Fibroblast of the aortic adventitia (primary cell): ENCODE measurements at regions not wholly inside any gene's neighbourhood (a gene's known extent, or its start where the extent isn't known, plus 50 kb on each side); places are given as distances from the start of the nearest gene placed in this dataset.

ENCODE experiments used
- DNase-seq: peaks from one replicate; pipeline ENCODE4 v3.0.0-alpha.2; 2010; ENCODE audit warnings: low read depth
- H3K4me3 ChIP-seq: 2 replicates; pipeline ENCODE4 v1.5.1; 2011; ENCODE audit warnings: low read depth, mild to moderate bottlenecking, control low read depth, low read length, moderate library complexity
- CTCF ChIP-seq: IDR thresholded peaks from 2 replicates; pipeline ENCODE4 v1.5.1; 2011; ENCODE audit warnings: mild to moderate bottlenecking, low read length, control low read depth, inconsistent platforms; ENCODE audit not compliant: insufficient read depth

- TF ChIP-seq CTCF = no peak
- no peak for DNase-seq
- H3K4me3 ChIP-seq = no peak overlapping the region
Observed at GRCh38 chr4:84419201-84419600, 79.9 kb downstream of the NKX6-1 start.

DNA sequence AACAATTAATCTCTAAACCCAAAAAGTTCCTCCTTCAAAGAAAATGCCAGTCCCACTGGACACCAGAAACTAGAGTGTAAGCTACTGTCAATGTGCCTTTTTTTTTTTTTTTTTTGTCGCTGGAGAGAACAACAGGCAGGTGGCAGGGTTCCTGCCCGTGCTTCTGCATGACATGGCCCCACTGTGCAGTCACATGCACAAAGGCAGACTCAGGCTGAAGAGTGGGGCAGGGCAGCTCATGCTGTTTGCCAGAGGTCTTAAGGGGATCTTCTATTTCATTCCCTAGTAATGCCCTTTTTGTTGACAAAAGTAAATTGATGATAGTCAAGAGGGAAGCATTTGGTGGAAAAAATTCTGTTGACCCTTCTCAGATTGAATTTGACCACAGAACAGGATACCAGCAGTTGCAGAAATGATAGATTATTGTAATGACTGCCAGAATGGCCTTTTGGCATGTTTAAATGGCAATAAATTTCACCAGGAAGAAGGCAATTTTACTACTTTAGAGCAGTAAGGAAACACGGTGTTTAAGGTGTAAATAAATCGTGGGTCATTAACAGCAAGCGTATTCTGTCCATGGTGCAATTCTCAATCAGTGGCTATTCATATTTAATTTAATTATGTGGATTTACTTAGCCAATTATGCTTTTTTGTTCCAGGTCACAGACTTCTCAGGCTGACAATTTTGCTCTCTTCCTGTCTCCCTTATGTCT is 80.9 kb downstream of the NKX6-1 start:
- DNase-seq = no peak
- no peak for TF ChIP-seq CTCF
- no peak overlapping the region for H3K4me3 ChIP-seq

DNA sequence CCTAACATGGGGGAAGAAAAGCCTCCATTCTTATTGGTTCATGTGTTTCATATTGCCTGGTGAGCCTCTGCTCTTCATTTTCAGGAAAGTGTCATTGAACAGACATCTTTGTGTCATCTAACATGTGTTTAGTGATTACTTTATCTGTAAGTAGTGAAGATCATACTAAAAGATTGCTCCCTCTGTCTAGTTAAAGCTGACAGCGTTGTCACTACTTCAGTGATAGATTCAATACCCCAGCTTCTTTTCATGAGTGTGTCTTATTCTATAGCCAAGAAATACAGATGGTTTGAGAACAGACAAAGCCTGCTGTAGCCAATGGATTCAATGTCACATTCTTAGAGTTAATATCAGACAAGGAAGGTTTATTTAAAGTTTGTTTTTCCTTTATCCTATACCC is 85.1 kb downstream of the NKX6-1 start:
- H3K4me3 ChIP-seq = no peak overlapping the region
- TF ChIP-seq CTCF = no peak
- DNase-seq = no peak

DNA sequence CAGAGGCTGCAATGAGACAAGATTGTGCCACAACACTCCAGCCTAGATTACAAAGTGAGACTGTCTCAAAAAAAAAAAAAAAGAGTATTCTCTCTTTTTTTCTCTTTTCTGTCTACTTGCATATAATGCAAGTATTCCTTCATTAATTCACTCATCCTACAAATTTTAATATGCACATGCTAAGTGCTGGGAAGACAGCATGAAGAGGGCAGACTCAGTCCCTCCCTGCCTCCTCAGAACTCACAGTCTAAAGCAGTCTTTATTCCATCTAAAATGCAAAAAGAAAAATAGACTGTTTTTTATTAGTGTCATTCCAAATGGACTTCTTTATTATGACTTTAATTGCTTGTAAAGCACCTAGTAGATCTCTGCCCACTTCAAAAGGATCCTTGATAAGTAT is 85.6 kb downstream of the NKX6-1 start:
- no peak for DNase-seq
- no peak overlapping the region for H3K4me3 ChIP-seq
- TF ChIP-seq CTCF = no peak

GRCh38 chr4:84412062-84412461 is 87.0 kb downstream of the NKX6-1 start:
- no peak for TF ChIP-seq CTCF
- DNase-seq = no peak
- H3K4me3 ChIP-seq = no peak overlapping the region

DNA sequence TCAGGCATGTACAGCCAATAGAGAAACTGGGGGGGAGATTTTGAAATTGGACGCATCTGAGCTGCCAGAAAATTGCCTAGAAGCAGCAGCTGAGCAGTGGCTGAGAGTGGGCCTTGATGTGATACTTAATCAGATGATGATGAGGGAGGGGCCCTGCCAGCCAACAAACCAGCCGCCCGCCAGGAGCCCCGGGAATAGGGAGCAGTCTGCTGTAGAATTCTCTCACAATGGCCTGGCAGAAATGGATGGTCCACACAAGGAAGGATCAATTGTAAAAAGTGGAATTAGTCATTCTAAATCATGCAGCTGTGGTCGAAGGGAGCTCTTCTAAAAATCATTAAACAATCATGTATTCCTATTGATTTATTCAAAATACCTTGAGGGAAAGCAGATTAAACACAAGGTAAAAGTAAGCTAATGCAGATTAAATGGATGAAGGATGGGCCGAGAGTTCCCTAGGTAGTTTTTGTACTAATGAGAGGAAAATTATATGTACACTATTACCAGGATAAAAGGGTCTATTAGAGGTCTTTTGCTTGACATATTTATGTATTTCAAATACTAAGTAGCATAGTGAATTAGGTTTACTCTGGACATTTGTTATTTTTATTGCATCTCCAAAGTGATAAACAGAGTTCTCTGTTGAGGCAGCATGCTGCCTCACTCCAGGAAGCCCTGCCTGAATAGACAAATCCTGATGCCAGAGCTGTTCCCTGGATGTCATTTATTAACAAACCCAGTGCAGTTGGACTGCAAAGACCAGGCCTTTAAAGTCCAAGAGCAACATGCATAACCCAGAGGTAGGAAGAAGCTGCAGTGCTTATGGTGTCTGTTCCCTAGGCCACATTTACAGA is 91.3 kb downstream of the NKX6-1 start:
- TF ChIP-seq CTCF = no peak
- no peak for DNase-seq

DNA sequence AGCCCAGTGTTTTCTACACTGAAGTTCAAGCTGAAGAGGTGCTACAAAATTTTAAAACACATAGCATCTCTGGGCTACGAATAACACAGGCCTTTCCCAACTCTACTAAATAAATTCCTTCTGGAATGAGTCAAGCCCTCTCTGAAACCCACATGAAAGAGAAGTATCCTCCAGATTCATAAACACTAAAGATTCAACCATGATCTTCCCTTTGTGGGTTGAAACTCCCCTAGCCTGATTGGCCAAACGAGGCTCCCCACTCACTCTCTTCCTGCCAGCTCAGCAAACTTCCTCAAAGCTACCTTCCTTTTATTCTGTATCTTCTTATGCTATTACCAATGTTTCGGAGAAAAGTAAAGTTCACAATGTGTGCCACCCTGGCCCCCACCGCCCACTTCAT is 95.4 kb downstream of the NKX6-1 start:
- peak; percentile 9 for DNase-seq
- H3K4me3 ChIP-seq = no peak overlapping the region
- TF ChIP-seq CTCF = no peak

More for the DNA sequence above, 91.3 kb downstream of the NKX6-1 start:
- H3K4me3 ChIP-seq = no peak overlapping the region
